HEK293 (cell line): ENCODE measurements at regions not wholly inside any gene's neighbourhood (a gene's known extent, or its start where the extent isn't known, plus 50 kb on each side); places are given as distances from the start of the nearest gene placed in this dataset.

ENCODE experiments used
- KLF1 ChIP-seq: fragments of 450-650 bp; formaldehyde crosslinking; IDR thresholded peaks from 2 replicates; pipeline ENCODE4 v1.5.1; 2016; ENCODE audit warnings: missing biosample characterization, missing genetic modification characterization
- TRIM28 ChIP-seq: IDR thresholded peaks from 2 replicates; pipeline ENCODE4 v1.6.1; 2011; ENCODE audit warnings: low read length, control low read depth, borderline replicate concordance
- YY2 ChIP-seq: fragments of 450-650 bp; formaldehyde crosslinking; IDR thresholded peaks from 2 replicates; pipeline ENCODE4 v1.5.1; 2016; ENCODE audit warnings: missing biosample characterization, missing genetic modification characterization
- ZEB2 ChIP-seq: fragments of 450-650 bp; formaldehyde crosslinking; IDR thresholded peaks from 2 replicates; pipeline ENCODE4 v1.5.1; 2016; ENCODE audit warnings: missing biosample characterization, missing genetic modification characterization
- ZFP41 ChIP-seq: fragments of 450-650 bp; formaldehyde crosslinking; IDR thresholded peaks from 2 replicates; pipeline ENCODE4 v1.5.1; 2016; ENCODE audit warnings: missing biosample characterization, missing genetic modification characterization, borderline replicate concordance
- ZNF132 ChIP-seq: fragments of 450-650 bp; formaldehyde crosslinking; IDR thresholded peaks from 2 replicates; pipeline ENCODE4 v1.5.1; 2017; ENCODE audit warnings: missing biosample characterization, missing genetic modification characterization, borderline replicate concordance
- ZNF16 ChIP-seq: fragments of 450-650 bp; formaldehyde crosslinking; IDR thresholded peaks from 2 replicates; pipeline ENCODE4 v1.5.1; 2016; ENCODE audit warnings: low read depth, missing biosample characterization, missing genetic modification characterization
- ZNF514 ChIP-seq: fragments of 450-650 bp; formaldehyde crosslinking; IDR thresholded peaks from 2 replicates; pipeline ENCODE4 v1.5.1; 2016; ENCODE audit warnings: missing biosample characterization, missing genetic modification characterization
- ZNF530 ChIP-seq: fragments of 450-650 bp; formaldehyde crosslinking; IDR thresholded peaks from 2 replicates; pipeline ENCODE4 v1.5.1; 2016; ENCODE audit warnings: low read depth, missing biosample characterization, missing genetic modification characterization
- ZNF621 ChIP-seq: fragments of 450-650 bp; formaldehyde crosslinking; IDR thresholded peaks from 2 replicates; pipeline ENCODE4 v1.5.1; 2017; ENCODE audit warnings: missing biosample characterization, missing genetic modification characterization
- TF ChIP-seq, protein P1 (sequence below): fragments of 450-650 bp; formaldehyde crosslinking; IDR thresholded peaks from 2 replicates; pipeline ENCODE4 v1.5.1; 2016; ENCODE audit warnings: missing biosample characterization, missing genetic modification characterization, borderline replicate concordance
- TF ChIP-seq, protein P2 (sequence below): fragments of 450-650 bp; formaldehyde crosslinking; IDR thresholded peaks from 2 replicates; pipeline ENCODE4 v1.5.1; 2016; ENCODE audit warnings: missing biosample characterization, missing genetic modification characterization
- TF ChIP-seq, protein P3 (sequence below): fragments of 450-650 bp; formaldehyde crosslinking; IDR thresholded peaks from 2 replicates; pipeline ENCODE4 v1.5.1; 2016; ENCODE audit warnings: missing biosample characterization, missing genetic modification characterization
- TF ChIP-seq, protein P4 (sequence below): fragments of 450-650 bp; formaldehyde crosslinking; IDR thresholded peaks from 2 replicates; pipeline ENCODE4 v1.5.1; 2016; ENCODE audit warnings: missing biosample characterization, missing genetic modification characterization

DNA sequence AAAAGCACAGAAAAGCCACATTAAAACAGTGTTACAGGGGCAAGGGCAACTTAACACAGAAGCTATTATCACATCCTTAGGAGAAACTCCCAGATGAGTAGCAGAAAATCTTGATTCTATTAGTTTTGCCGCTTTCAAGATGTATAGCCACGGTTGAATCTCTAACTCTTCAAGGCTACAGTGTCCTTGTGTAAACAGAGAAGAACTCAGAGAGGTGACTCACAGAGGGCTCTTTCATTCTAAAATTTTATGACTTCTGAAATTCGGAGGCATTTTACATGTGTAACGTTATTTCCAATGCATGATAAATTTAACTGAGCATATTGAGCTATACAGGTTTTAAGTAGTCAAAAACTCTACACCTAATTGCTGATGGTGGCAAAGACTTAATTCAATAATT is 846.6 kb downstream of the GBE1 start:
- TF ChIP-seq, protein P1, sequence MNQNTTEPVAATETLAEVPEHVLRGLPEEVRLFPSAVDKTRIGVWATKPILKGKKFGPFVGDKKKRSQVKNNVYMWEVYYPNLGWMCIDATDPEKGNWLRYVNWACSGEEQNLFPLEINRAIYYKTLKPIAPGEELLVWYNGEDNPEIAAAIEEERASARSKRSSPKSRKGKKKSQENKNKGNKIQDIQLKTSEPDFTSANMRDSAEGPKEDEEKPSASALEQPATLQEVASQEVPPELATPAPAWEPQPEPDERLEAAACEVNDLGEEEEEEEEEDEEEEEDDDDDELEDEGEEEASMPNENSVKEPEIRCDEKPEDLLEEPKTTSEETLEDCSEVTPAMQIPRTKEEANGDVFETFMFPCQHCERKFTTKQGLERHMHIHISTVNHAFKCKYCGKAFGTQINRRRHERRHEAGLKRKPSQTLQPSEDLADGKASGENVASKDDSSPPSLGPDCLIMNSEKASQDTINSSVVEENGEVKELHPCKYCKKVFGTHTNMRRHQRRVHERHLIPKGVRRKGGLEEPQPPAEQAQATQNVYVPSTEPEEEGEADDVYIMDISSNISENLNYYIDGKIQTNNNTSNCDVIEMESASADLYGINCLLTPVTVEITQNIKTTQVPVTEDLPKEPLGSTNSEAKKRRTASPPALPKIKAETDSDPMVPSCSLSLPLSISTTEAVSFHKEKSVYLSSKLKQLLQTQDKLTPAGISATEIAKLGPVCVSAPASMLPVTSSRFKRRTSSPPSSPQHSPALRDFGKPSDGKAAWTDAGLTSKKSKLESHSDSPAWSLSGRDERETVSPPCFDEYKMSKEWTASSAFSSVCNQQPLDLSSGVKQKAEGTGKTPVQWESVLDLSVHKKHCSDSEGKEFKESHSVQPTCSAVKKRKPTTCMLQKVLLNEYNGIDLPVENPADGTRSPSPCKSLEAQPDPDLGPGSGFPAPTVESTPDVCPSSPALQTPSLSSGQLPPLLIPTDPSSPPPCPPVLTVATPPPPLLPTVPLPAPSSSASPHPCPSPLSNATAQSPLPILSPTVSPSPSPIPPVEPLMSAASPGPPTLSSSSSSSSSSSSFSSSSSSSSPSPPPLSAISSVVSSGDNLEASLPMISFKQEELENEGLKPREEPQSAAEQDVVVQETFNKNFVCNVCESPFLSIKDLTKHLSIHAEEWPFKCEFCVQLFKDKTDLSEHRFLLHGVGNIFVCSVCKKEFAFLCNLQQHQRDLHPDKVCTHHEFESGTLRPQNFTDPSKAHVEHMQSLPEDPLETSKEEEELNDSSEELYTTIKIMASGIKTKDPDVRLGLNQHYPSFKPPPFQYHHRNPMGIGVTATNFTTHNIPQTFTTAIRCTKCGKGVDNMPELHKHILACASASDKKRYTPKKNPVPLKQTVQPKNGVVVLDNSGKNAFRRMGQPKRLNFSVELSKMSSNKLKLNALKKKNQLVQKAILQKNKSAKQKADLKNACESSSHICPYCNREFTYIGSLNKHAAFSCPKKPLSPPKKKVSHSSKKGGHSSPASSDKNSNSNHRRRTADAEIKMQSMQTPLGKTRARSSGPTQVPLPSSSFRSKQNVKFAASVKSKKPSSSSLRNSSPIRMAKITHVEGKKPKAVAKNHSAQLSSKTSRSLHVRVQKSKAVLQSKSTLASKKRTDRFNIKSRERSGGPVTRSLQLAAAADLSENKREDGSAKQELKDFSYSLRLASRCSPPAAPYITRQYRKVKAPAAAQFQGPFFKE (tag by site-specific recombination) = no peak
- TF ChIP-seq ZFP41 = no peak
- TF ChIP-seq KLF1 (tag by site-specific recombination) = no peak
- TF ChIP-seq, protein P2, sequence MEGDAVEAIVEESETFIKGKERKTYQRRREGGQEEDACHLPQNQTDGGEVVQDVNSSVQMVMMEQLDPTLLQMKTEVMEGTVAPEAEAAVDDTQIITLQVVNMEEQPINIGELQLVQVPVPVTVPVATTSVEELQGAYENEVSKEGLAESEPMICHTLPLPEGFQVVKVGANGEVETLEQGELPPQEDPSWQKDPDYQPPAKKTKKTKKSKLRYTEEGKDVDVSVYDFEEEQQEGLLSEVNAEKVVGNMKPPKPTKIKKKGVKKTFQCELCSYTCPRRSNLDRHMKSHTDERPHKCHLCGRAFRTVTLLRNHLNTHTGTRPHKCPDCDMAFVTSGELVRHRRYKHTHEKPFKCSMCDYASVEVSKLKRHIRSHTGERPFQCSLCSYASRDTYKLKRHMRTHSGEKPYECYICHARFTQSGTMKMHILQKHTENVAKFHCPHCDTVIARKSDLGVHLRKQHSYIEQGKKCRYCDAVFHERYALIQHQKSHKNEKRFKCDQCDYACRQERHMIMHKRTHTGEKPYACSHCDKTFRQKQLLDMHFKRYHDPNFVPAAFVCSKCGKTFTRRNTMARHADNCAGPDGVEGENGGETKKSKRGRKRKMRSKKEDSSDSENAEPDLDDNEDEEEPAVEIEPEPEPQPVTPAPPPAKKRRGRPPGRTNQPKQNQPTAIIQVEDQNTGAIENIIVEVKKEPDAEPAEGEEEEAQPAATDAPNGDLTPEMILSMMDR (tag by site-specific recombination) = no peak
- no peak for TF ChIP-seq ZNF621 (tag by site-specific recombination)
- no peak for TF ChIP-seq ZNF132
- TF ChIP-seq YY2 (tag by site-specific recombination) = no peak
- TF ChIP-seq, protein P3, sequence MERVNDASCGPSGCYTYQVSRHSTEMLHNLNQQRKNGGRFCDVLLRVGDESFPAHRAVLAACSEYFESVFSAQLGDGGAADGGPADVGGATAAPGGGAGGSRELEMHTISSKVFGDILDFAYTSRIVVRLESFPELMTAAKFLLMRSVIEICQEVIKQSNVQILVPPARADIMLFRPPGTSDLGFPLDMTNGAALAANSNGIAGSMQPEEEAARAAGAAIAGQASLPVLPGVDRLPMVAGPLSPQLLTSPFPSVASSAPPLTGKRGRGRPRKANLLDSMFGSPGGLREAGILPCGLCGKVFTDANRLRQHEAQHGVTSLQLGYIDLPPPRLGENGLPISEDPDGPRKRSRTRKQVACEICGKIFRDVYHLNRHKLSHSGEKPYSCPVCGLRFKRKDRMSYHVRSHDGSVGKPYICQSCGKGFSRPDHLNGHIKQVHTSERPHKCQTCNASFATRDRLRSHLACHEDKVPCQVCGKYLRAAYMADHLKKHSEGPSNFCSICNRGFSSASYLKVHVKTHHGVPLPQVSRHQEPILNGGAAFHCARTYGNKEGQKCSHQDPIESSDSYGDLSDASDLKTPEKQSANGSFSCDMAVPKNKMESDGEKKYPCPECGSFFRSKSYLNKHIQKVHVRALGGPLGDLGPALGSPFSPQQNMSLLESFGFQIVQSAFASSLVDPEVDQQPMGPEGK (tag by site-specific recombination) = no peak
- TF ChIP-seq TRIM28 = no peak
- TF ChIP-seq ZNF530 (tag by site-specific recombination) = no peak
- TF ChIP-seq, protein P4, sequence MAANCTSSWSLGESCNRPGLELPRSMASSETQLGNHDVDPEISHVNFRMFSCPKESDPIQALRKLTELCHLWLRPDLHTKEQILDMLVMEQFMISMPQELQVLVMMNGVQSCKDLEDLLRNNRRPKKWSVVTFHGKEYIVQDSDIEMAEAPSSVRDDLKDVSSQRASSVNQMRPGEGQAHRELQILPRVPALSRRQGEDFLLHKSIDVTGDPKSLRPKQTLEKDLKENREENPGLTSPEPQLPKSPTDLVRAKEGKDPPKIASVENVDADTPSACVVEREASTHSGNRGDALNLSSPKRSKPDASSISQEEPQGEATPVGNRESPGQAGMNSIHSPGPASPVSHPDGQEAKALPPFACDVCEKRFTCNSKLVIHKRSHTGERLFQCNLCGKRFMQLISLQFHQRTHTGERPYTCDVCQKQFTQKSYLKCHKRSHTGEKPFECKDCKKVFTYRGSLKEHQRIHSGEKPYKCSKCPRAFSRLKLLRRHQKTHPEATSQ (tag by site-specific recombination) = no peak
- TF ChIP-seq ZNF16 (tag by site-specific recombination) = no peak
- no peak for TF ChIP-seq ZEB2 (tag by site-specific recombination)
- no peak for TF ChIP-seq ZNF514
